K562 (cell line): ENCODE measurements at regions not wholly inside any gene's neighbourhood (a gene's known extent, or its start where the extent isn't known, plus 50 kb on each side); places are given as distances from the start of the nearest gene placed in this dataset.

Source experiments
- CTCF ChIP-seq, 3 experiments: IDR thresholded peaks in 2 of 3; conservative IDR thresholded peaks in 1 of 3; 2 replicates each; pipeline ENCODE4 v1.5.1; 2011 to 2012; ENCODE audit warnings: low read length in 3 of 3, mild to moderate bottlenecking in 3 of 3, control low read depth in 2 of 3, improper control_type of control experiment in 1 of 3, inconsistent platforms in 1 of 3, low read depth in 1 of 3, mixed read lengths in 1 of 3, moderate library complexity in 1 of 3; ENCODE audit not compliant: insufficient read depth in 2 of 3
- GTF2E2 ChIP-seq: fragments of 200-800 bp; sonication (Bioruptor generic); IDR thresholded peaks from 2 replicates; pipeline ENCODE4 v1.6.1; 2016; ENCODE audit warnings: missing genetic modification characterization, missing compliant biosample characterization
- MAZ ChIP-seq, 2 experiments: fragments of 450-650 bp in 1 of 2; sonication (generic) in 1 of 2; formaldehyde crosslinking; IDR thresholded peaks in 1 of 2; conservative IDR thresholded peaks in 1 of 2; 2 replicates each; pipeline versions ENCODE4 v1.4.0 to v1.5.0; 2020; ENCODE audit warnings: mild to moderate bottlenecking in 1 of 2, missing genetic modification reagents in 1 of 2
- POLR3G ChIP-seq: IDR thresholded peaks from 2 replicates; pipeline ENCODE4 v1.6.1; 2011; ENCODE audit not compliant: insufficient read length, insufficient replicate concordance; ENCODE audit errors: extremely low read depth
- SMAD1 ChIP-seq: fragments of 150-350 bp; IDR thresholded peaks from 2 replicates; pipeline ENCODE4 v1.6.1; 2014; ENCODE audit warnings: low read length, low read depth; ENCODE audit not compliant: partially characterized antibody
- ZBTB33 ChIP-seq: sonication (generic); formaldehyde crosslinking; IDR thresholded peaks from 2 replicates; pipeline ENCODE4 v1.8.1; 2023; ENCODE audit warnings: mild to moderate bottlenecking, missing genetic modification reagents
- ZNF639 ChIP-seq, 2 experiments: fragments of 200-800 bp in 1 of 2; sonication (Bioruptor generic) in 1 of 2; sonication (generic) in 1 of 2; formaldehyde crosslinking in 1 of 2; IDR thresholded peaks in 1 of 2; conservative IDR thresholded peaks in 1 of 2; 2 replicates each; pipeline versions ENCODE4 v1.5.0 to v1.6.1; 2016 to 2020; ENCODE audit warnings: missing compliant biosample characterization in 1 of 2, missing genetic modification characterization in 1 of 2, missing genetic modification reagents in 1 of 2

- no peak for TF ChIP-seq SMAD1
- no peak for TF ChIP-seq POLR3G
- TF ChIP-seq CTCF (IDR thresholded peaks at IDR 0.05 in 2 of 3, conservative IDR thresholded peaks at IDR 0.05 in 1 of 3; ENCODE audit: insufficient read depth in 2 of 3, low read depth in 1 of 3, low read length in 3 of 3) = no peak
- TF ChIP-seq MAZ (CRISPR knock-in tag; conservative IDR thresholded peaks at IDR 0.05 in 1 of 2, IDR thresholded peaks at IDR 0.05 in 1 of 2) = no peak
- no peak for TF ChIP-seq ZNF639 (CRISPR knock-in tag; conservative IDR thresholded peaks at IDR 0.05 in 1 of 2, IDR thresholded peaks at IDR 0.05 in 1 of 2)
- no peak for TF ChIP-seq ZBTB33 (CRISPR knock-in tag)
- TF ChIP-seq GTF2E2 = no peak
These were observed 512.2 kb upstream of the TNC start for GRCh38 chr9:115629879-115630840.
